ENCODE measurements at regions not wholly inside any gene's neighbourhood (a gene's known extent, or its start where the extent isn't known, plus 50 kb on each side); places are given as distances from the start of the nearest gene placed in this dataset.

GRCh38 chr21:21831036-21831435, 832.8 kb downstream of the NCAM2 start (continued):
- no peak for TF ChIP-seq SIN3A (IDR thresholded peaks at IDR 0.05; ENCODE audit: low read depth, low read length)
- TF ChIP-seq NFYA (IDR thresholded peaks at IDR 0.05; ENCODE audit: borderline replicate concordance, low read depth, low read length), result no peak
- TF ChIP-seq RFX5 (IDR thresholded peaks at IDR 0.05; ENCODE audit: low read depth, low read length), result no peak
- TF ChIP-seq NKRF (conservative IDR thresholded peaks at IDR 0.05), result no peak

GRCh38 chr21:21845901-21846300, 847.7 kb downstream of the NCAM2 start:
- Histone ChIP-seq H3K4me1 (ENCODE audit: control insufficient read depth, insufficient read depth, low read length) (no peaks in the 10 kb centered on the region), H2AFZ (ENCODE audit: control insufficient read depth, low read depth, low read length) (no peak overlapping the region), H3K36me3 (ENCODE audit: control insufficient read depth in 2 of 2, insufficient read depth in 2 of 2, low read length in 1 of 2) (no peaks in the 10 kb centered on the region), H3K4me3 (no peak overlapping the region), H3K27ac (ENCODE audit: control insufficient read depth, insufficient read depth) (no peak overlapping the region), H3K4me2 (ENCODE audit: control insufficient read depth, insufficient read depth) (no peak overlapping the region), H3K79me2 (ENCODE audit: control insufficient read depth, insufficient read depth, low read length) (no peaks in the 10 kb centered on the region), H3K9me3 (replicated peaks; ENCODE audit: control insufficient read depth, insufficient read depth, low read length) (no peaks in the 10 kb centered on the region), H3K27me3 (replicated peaks in 1 of 2; ENCODE audit: control insufficient read depth in 2 of 2, insufficient read depth in 2 of 2, low read length in 1 of 2) (no peaks in the 10 kb centered on the region), H3K9ac (ENCODE audit: control insufficient read depth, insufficient read depth, low read length) (no peak overlapping the region), H4K20me1 (ENCODE audit: control insufficient read depth, insufficient read depth) (no peaks in the 10 kb centered on the region)
- RAD21 ChIA-PET (ENCODE audit: unreplicated experiment), result no interaction called here
- WGBS (ENCODE audit: insufficient coverage, insufficient replicate concordance, low lambda C conversion rate, missing lambda C conversion rate), result 0% methylated on average over 1 of the region's 1 CpG
- CTCF ChIA-PET, result no interaction called here
- no peak for ATAC-seq
- intact Hi-C loops (cut with micrococcal nuclease; ENCODE audit: unreplicated experiment), result no loop called here
- no peak for FAIRE-seq
- SMC1A ChIA-PET (ENCODE audit: uncharacterized antibody, unreplicated experiment), result no interaction called here
- DNase-seq (ENCODE audit: low read depth, low spot score), result no peak
- no TSS peak for BruUV-seq (replicated peaks)
- in situ Hi-C loops (cut with MboI), result no loop called here
- POLR2A ChIA-PET, result no interaction called here
- TF ChIP-seq POLR2AphosphoS2 (IDR thresholded peaks at IDR 0.05; ENCODE audit: low read depth, low read length) (no peak), ZNF217 (IDR thresholded peaks at IDR 0.05) (no peak), REST (IDR thresholded peaks at IDR 0.05; ENCODE audit: low read depth, low read length) (no peak), WRNIP1 (IDR thresholded peaks at IDR 0.05; ENCODE audit: borderline replicate concordance, low read depth, low read length) (no peak), RUNX3 (IDR thresholded peaks at IDR 0.05; ENCODE audit: low read length) (no peak)
